ENCODE measurements at regions not wholly inside any gene's neighbourhood (a gene's known extent, or its start where the extent isn't known, plus 50 kb on each side); places are given as distances from the start of the nearest gene placed in this dataset.
"Not testable (repeated sequence)": the region's sequence is repeated elsewhere in the genome, so short reads cannot be mapped to it uniquely, and the experiment has no call there.

DNA sequence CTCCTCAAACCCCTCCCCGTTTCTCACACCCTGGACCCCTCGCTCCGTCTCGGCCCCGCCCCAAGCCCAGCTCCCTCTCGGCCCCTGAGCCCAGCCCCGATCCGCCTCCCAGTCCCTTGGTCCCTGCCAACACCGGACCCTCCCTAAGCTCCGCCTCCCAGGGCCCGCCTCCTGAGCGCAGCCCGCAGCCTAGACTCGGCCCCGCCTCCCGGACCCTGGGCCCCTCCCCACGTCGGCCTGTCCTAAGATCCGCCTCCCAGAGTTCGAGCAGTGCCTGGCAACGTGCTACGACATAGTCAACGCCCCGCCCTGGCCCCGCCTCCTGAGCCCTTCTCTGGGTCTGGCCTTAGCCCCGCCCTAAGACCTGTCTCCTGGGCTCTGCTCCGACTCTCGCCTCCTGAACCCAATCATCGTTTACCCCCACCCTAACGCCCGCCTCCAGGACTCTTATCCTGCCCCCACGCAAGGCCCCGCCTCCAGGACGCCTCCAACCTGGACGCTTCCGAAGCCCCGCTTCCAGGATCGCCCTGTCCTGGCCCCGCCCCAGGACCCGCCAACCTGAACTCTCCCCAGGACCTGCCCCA, 53.1 kb upstream of the ROPN1B start:
- DNase-seq (ENCODE audit: low read depth, low spot score): peak; percentile 99

DNA sequence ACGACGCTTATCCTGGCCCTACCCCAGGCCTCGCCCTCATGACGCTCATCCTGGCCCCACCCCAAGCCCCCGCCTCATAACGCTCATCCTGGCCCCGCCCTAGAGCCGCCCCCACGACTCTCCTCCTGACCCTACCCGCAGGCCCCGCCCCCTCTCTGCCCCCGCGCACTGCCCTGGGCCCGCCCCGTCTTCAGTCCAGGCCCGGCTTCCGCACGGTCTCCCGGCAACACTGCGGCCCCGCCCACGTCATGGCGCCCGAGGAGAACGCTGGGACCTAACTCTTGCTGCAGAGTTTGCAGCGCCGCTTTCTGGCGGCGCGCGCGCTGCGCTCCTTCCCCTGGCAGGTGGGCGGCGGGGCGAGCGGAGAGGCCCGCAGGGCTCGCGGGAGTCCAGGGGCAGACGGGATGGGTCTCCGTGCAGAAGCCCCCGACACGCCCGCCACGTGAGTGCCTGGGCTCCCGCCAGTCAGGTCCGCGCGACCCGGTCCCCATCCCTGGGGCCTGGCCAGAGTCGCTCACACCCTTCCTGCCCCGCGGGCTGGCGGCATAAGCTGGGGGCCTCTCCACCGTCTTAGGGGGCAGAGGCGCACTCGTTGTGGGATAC, 52.5 kb upstream of the ROPN1B start:
- DNase-seq (ENCODE audit: low read depth, low spot score): peak; percentile 97

DNA sequence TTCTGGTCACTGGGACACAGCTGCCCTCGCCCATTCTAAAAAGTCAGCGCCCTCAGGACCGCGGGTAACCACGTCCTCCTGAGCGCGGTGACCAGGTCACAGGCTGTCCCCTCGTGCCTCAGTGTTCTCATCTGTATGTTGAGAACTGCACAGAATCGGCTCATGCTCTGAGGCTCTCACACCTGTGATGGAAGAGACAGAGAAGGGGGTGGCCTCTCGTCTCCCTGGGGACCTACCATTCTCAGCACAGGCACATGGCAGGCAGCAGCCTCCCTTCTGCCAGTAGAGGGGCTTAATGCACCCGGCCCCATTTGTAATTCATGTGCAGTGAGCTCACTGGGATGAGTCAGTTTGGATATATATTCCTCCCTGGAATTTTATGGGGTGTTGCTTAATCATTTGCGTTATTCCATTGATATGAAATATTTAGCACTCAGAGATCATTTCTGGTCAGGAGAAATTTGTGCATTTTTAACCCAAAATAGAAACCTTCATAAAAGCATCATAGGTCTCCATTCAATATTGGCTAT, 51.9 kb upstream of the ROPN1B start:
- DNase-seq (ENCODE audit: low read depth, low spot score): peak; percentile 34

DNA sequence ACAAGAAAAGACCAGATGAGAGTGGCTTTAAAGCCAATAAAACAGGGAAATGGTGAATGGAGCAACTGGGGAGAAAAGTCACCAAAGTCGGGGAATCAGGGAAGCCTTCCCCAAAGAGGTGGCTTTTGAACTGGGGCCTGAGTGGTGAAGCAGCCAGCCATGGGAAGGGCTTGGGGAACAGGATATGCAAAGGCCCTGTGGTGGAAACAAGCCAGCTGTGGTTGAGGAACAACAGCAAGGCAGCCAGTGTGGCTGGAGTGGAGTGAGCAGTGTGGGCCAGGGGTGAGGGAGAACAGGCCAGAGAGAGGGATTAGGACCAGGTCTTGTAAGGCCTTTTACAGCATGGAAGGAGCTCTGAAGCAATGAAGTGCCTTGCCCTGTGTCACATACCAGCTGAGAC, 51.0 kb upstream of the ROPN1B start:
- DNase-seq (ENCODE audit: low read depth, low spot score): not testable (repeated sequence)

DNA sequence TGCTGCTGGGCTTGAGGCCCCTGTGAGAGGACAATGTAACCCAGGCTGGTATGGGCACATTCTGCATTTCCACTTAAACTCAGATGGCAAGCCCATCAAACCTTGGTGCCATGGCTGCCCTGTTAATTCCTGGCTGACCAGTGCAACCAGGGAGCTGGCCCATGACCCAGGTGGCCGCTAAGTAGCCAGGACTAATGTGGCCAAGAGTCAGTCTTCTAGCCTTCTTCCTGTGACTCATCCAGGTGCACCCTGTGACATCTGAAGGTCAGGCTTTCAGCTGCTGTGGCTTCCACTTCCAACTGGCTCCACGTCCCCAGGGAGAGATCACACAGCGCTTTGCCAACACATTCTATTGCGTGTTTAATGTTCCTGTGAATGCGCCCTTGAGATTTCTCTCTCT, 50.5 kb upstream of the ROPN1B start:
- not testable (repeated sequence) for DNase-seq (ENCODE audit: low read depth, low spot score)

DNA sequence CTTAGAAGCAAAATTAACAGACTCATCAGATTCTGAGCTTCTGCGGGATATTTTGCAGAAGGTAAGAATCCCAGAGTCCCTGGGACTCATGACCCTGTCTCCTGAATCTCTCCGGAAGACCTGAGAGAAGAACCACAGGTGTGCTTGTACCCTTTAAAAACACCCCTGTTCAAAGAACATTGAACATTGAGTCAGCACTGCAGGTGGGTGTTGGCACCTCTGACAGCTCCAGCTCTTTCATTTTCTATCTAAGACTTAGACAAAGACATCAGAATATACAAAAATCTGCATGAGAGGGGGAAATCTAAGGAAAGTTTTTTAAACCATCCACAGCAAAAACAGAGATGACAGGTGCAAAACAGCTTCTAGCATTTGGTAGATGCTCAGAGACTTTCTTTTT, 50.1 kb upstream of the ROPN1B start:
- not testable (repeated sequence) for DNase-seq (ENCODE audit: low read depth, low spot score)

Data from astrocyte of the hippocampus (primary cell).